ENCODE measurements at regions not wholly inside any gene's neighbourhood (a gene's known extent, or its start where the extent isn't known, plus 50 kb on each side); places are given as distances from the start of the nearest gene placed in this dataset.

DNA sequence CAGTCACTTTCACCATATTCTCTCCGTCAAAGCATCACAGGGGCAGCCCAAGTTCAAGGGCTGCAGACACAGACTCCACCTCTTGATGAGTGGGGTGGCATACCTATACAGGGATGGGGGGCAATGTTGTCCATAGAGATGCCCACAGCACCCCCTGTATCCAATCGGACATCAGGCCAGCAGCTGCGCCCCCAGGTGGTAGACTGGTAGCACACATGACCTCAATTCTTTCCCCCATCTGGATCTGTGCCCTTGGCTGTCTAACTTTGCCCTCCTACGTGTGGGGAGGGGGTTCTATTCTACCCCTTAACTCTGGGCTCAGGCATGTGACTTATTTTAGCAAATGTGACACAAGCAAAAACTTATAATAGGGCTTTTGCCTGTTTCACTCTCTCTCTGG lies 84.0 kb upstream of the SLC25A48 start:
- TF ChIP-seq POLR2A (IDR thresholded peaks at IDR 0.05; ENCODE audit: low read depth, low read length) (no peak), POLR2AphosphoS5 (IDR thresholded peaks at IDR 0.05; ENCODE audit: low read depth, low read length) (no peak)
